NCI-H1048 (cell line): ENCODE measurements at regions not wholly inside any gene's neighbourhood (a gene's known extent, or its start where the extent isn't known, plus 50 kb on each side); places are given as distances from the start of the nearest gene placed in this dataset.
"Not testable (repeated sequence)": the region's sequence is repeated elsewhere in the genome, so short reads cannot be mapped to it uniquely, and the experiment has no call there.

Experiments used
- DNase-seq: peaks from one replicate; lab custom pipeline; 2025; lab: John Stamatoyannopoulos, UW

GRCh38 chr16:6852643-6853225 lies 479.9 kb upstream of the RBFOX1 start:
- no peak for DNase-seq

GRCh38 chr16:6846452-6846851 lies 486.2 kb upstream of the RBFOX1 start:
- no peak for DNase-seq

GRCh38 chr16:6841392-6841791 lies 491.3 kb upstream of the RBFOX1 start:
- no peak for DNase-seq

GRCh38 chr16:6837722-6838121 lies 494.9 kb upstream of the RBFOX1 start:
- DNase-seq: no peak

GRCh38 chr16:6836766-6837165 lies 495.9 kb upstream of the RBFOX1 start:
- DNase-seq: no peak

- DNase-seq: no peak
Measured at GRCh38 chr16:6835941-6836340, 496.7 kb upstream of the RBFOX1 start.

- no peak for DNase-seq
Measured at GRCh38 chr16:6835516-6835915, 497.1 kb upstream of the RBFOX1 start.

GRCh38 chr16:6828690-6829089 lies 504.0 kb upstream of the RBFOX1 start:
- no peak for DNase-seq

- no peak for DNase-seq
Measured at GRCh38 chr16:6827931-6828330, 504.7 kb upstream of the RBFOX1 start.

- no peak for DNase-seq
Measured at GRCh38 chr16:6827267-6827666, 505.4 kb upstream of the RBFOX1 start.

- DNase-seq: no peak
Measured at GRCh38 chr16:6822041-6822440, 510.6 kb upstream of the RBFOX1 start.

GRCh38 chr16:6804461-6804860 lies 528.2 kb upstream of the RBFOX1 start:
- no peak for DNase-seq

- DNase-seq: no peak
Measured at GRCh38 chr16:6803176-6803575, 529.5 kb upstream of the RBFOX1 start.

- DNase-seq: no peak
Measured at GRCh38 chr16:6797223-6797622, 535.4 kb upstream of the RBFOX1 start.

- no peak for DNase-seq
Measured at GRCh38 chr16:6777624-6778023, 555.0 kb upstream of the RBFOX1 start.

- DNase-seq: no peak
Measured at GRCh38 chr16:6775712-6776111, 556.9 kb upstream of the RBFOX1 start.

- no peak for DNase-seq
Measured at GRCh38 chr16:6771956-6772355, 560.7 kb upstream of the RBFOX1 start.

GRCh38 chr16:6753553-6753952 lies 579.1 kb upstream of the RBFOX1 start:
- no peak for DNase-seq

- no peak for DNase-seq
Measured at GRCh38 chr16:6751191-6751590, 581.5 kb upstream of the RBFOX1 start.

- no peak for DNase-seq
Measured at GRCh38 chr16:6749698-6750097, 582.9 kb upstream of the RBFOX1 start.

GRCh38 chr16:6736302-6736701 lies 596.3 kb upstream of the RBFOX1 start:
- not testable (repeated sequence) for DNase-seq

- no peak for DNase-seq
Measured at GRCh38 chr16:6735631-6736030, 597.0 kb upstream of the RBFOX1 start.

GRCh38 chr16:6732166-6732565 lies 600.5 kb upstream of the RBFOX1 start:
- DNase-seq: no peak

- DNase-seq: no peak
Measured at GRCh38 chr16:6728381-6728780, 604.3 kb upstream of the RBFOX1 start.

- DNase-seq: no peak
Measured at GRCh38 chr16:6726621-6727020, 606.0 kb upstream of the RBFOX1 start.
